ENCODE measurements at regions not wholly inside any gene's neighbourhood (a gene's known extent, or its start where the extent isn't known, plus 50 kb on each side); places are given as distances from the start of the nearest gene placed in this dataset.

DNA sequence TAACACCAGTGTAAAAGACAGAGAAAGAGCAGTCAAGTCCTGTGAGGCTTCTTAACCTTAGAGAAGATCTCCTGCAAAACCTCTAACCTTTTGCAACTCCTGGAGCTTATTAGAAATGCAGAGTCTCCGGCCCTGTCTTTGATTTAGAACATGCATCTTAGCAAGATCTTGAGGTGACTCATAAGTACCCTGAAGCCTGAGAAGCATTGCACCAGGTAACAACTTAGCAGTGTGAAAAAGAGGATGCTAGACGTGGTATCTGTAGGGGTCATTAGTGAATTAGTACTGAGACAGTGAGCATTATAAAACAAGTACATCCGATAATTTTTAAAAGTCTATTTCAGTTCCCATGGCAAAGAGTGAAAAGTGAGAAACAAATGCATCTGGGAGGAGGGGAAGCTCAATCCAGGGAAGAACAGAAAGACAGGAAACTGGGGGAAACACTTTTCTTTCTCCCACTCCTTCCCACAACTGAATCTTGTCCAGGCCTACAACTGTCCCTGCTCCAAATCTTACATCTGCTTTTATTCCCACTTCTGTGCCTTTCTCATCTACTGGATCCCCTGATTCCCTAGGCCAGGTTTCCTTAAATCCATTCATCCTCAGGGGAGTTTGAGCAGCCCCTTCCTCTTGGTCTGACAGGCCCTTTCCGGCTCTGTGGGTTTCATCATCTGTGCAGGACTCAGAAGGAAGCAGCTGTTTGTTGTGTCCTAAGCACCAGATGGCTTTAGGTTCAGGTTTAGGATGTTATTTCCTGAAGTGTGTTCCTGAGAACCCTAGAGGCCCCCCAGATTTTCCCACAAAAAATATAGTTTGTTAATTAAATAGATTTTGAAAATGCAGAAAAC, 128.1 kb upstream of the IL12A start:
- no peak for DNase-seq (ENCODE audit: low spot score)
- Histone ChIP-seq H3K9ac (ENCODE audit: low read depth, low read length, poor library complexity) (no peak overlapping the region), H3K36me3 (replicated peaks in 1 of 2; ENCODE audit: control insufficient read depth in 2 of 2, insufficient read depth in 2 of 2, low read length in 2 of 2) (no peaks in the 10 kb centered on the region), H3K4me1 (ENCODE audit: control insufficient read depth in 2 of 2, insufficient read depth in 1 of 2, low read depth in 1 of 2, low read length in 2 of 2) (peaks cover 23 to 30% of the 10 kb centered on the region in 2 donors), H2BK15ac (ENCODE audit: low read length) (no peak overlapping the region), H3K9me3 (replicated peaks in 1 of 2; ENCODE audit: control insufficient read depth in 2 of 2, insufficient read depth in 1 of 2, low read depth in 1 of 2, low read length in 2 of 2) (no peaks in the 10 kb centered on the region), H2AK5ac (ENCODE audit: low read depth, low read length) (no peak overlapping the region), H3K79me1 (ENCODE audit: low read depth, low read length) (no peaks in the 10 kb centered on the region), H3K27ac (replicated peaks; ENCODE audit: low read length) (no peak overlapping the region), H4K8ac (ENCODE audit: low read depth, low read length) (no peak overlapping the region), H4K91ac (ENCODE audit: low read depth, low read length, poor library complexity) (no peak overlapping the region), H2AFZ (ENCODE audit: low read length) (no peak overlapping the region), H2BK120ac (ENCODE audit: low read depth, low read length) (no peak overlapping the region), H3K14ac (ENCODE audit: low read length) (no peak overlapping the region), H3K4me2 (ENCODE audit: insufficient read depth, low read length, poor library complexity, severe bottlenecking) (no peak overlapping the region), H3K18ac (ENCODE audit: low read length) (no peak overlapping the region), H2BK5ac (ENCODE audit: low read length) (no peak overlapping the region), H3K4me3 (ENCODE audit: low read length in 2 of 2) (no peak overlapping the region), H3K23ac (ENCODE audit: low read depth, low read length, poor library complexity) (no peak overlapping the region), H3K27me3 (ENCODE audit: control insufficient read depth in 3 of 3, insufficient read depth in 3 of 3, low read depth in 1 of 3, low read length in 3 of 3) (no peaks in the 10 kb centered on the region), H2BK12ac (ENCODE audit: low read length) (no peak overlapping the region), H3K4ac (ENCODE audit: low read length) (no peak overlapping the region)
- WGBS, 2 donors (ENCODE audit: extremely low coverage in 2 of 2, insufficient read length in 2 of 2, insufficient replicate concordance in 1 of 2) = no CpG with 5 or more reads among the region's 4 CpGs

DNA sequence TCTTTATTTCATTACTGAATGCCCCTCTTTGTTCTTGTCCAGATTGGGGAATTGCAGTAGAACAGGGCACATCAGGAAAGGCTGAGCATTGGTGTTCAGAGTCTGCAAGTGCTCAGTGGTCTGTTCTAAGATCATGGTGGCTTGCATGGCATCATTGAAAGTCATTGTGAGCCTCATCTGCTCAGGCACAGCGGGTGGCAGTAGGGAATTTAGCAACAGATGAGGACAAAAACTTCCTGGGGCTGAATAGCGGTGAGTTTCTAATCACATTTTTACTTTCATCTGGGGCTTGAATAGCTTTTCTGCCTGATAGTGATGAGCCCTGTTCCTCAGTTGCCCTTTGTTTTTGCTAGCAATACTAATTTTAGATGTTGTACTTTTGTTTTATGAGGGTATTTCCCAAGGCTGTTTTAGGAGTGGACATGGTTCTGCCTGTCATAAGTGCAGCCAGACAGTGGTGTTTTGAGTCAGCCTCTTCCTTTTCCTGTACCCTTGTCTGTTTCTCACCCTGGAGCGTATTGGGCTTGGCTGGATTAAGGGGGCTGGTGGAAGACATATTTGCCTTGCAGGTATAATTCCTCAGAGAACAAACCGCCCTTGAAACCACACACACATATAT, 127.2 kb upstream of the IL12A start:
- H2AFZ ChIP-seq (ENCODE audit: low read length) = no peak overlapping the region
- no peaks in the 10 kb centered on the region for H3K9me3 ChIP-seq (replicated peaks in 1 of 2; ENCODE audit: control insufficient read depth in 2 of 2, insufficient read depth in 1 of 2, low read depth in 1 of 2, low read length in 2 of 2)
- H2BK120ac ChIP-seq (ENCODE audit: low read depth, low read length) = no peak overlapping the region
- no peak overlapping the region for H3K14ac ChIP-seq (ENCODE audit: low read length)
- no peak overlapping the region for H3K27ac ChIP-seq (replicated peaks; ENCODE audit: low read length)
- H3K4ac ChIP-seq (ENCODE audit: low read length) = no peak overlapping the region
- H3K4me2 ChIP-seq (ENCODE audit: insufficient read depth, low read length, poor library complexity, severe bottlenecking) = no peak overlapping the region
- H3K23ac ChIP-seq (ENCODE audit: low read depth, low read length, poor library complexity) = no peak overlapping the region
- no peak overlapping the region for H2BK5ac ChIP-seq (ENCODE audit: low read length)
- no peak for DNase-seq (ENCODE audit: low spot score)
- H3K18ac ChIP-seq (ENCODE audit: low read length) = no peak overlapping the region
- H3K27me3 ChIP-seq (ENCODE audit: control insufficient read depth in 3 of 3, insufficient read depth in 3 of 3, low read depth in 1 of 3, low read length in 3 of 3) = no peaks in the 10 kb centered on the region
- no peak overlapping the region for H4K8ac ChIP-seq (ENCODE audit: low read depth, low read length)
- H4K91ac ChIP-seq (ENCODE audit: low read depth, low read length, poor library complexity) = no peak overlapping the region
- peaks cover 15 to 25% of the 10 kb centered on the region in 2 donors for H3K4me1 ChIP-seq (ENCODE audit: control insufficient read depth in 2 of 2, insufficient read depth in 1 of 2, low read depth in 1 of 2, low read length in 2 of 2)
- H3K36me3 ChIP-seq (replicated peaks in 1 of 2; ENCODE audit: control insufficient read depth in 2 of 2, insufficient read depth in 2 of 2, low read length in 2 of 2) = peaks cover 0 to 3% of the 10 kb centered on the region in 2 donors
- no peaks in the 10 kb centered on the region for H3K79me1 ChIP-seq (ENCODE audit: low read depth, low read length)
- H3K4me3 ChIP-seq (ENCODE audit: low read length in 2 of 2) = no peak overlapping the region
- no peak overlapping the region for H3K9ac ChIP-seq (ENCODE audit: low read depth, low read length, poor library complexity)
- no peak overlapping the region for H2BK15ac ChIP-seq (ENCODE audit: low read length)
- no peak overlapping the region for H2AK5ac ChIP-seq (ENCODE audit: low read depth, low read length)
- no peak overlapping the region for H2BK12ac ChIP-seq (ENCODE audit: low read length)
- no CpG with 5 or more reads among the region's 4 CpGs for WGBS, 2 donors (ENCODE audit: extremely low coverage in 2 of 2, insufficient read length in 2 of 2, insufficient replicate concordance in 1 of 2)

DNA sequence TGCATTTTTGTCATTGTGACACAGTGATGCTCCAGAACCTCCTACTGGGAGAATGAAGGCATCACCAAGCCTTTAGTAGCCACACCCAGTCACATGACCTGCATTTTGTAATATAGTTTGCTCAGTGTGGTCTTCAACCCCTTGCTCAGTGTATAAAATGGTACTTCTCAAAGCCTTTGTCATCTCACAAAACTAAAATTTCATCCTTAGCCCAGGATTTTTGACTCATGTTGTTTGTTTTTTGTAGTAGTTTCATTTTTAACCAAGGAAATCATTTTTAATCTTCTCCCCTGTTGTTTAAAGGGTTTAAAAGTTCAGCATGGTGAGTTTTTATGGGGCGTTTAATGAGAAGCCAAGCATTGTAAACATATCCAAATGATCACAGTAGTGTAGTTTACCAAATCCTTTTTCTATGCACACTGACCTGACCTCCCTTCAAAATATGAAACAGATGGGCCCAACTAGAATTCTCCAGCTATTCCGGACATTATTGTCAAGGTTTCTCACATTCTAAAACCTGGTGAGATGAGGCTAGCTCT, 123.5 kb upstream of the IL12A start:
- WGBS, 2 donors (ENCODE audit: extremely low coverage in 2 of 2, insufficient read length in 2 of 2, insufficient replicate concordance in 1 of 2) = no CpG with 5 or more reads among the region's 2 CpGs
- no peak overlapping the region for H3K4ac ChIP-seq (ENCODE audit: low read length)
- H3K27me3 ChIP-seq (ENCODE audit: control insufficient read depth in 3 of 3, insufficient read depth in 3 of 3, low read depth in 1 of 3, low read length in 3 of 3) = no peaks in the 10 kb centered on the region
- no peak overlapping the region for H2BK120ac ChIP-seq (ENCODE audit: low read depth, low read length)
- no peak for DNase-seq (ENCODE audit: low spot score)
- no peak overlapping the region for H3K14ac ChIP-seq (ENCODE audit: low read length)
- H3K4me1 ChIP-seq (ENCODE audit: control insufficient read depth in 2 of 2, insufficient read depth in 1 of 2, low read depth in 1 of 2, low read length in 2 of 2) = peaks cover 5 to 14% of the 10 kb centered on the region in 2 donors
- no peak overlapping the region for H2AFZ ChIP-seq (ENCODE audit: low read length)
- H3K18ac ChIP-seq (ENCODE audit: low read length) = no peak overlapping the region
- no peak overlapping the region for H4K8ac ChIP-seq (ENCODE audit: low read depth, low read length)
- no peak overlapping the region for H2AK5ac ChIP-seq (ENCODE audit: low read depth, low read length)
- H3K36me3 ChIP-seq (replicated peaks in 1 of 2; ENCODE audit: control insufficient read depth in 2 of 2, insufficient read depth in 2 of 2, low read length in 2 of 2) = peaks cover 6 to 11% of the 10 kb centered on the region in 2 donors
- no peak overlapping the region for H4K91ac ChIP-seq (ENCODE audit: low read depth, low read length, poor library complexity)
- no peaks in the 10 kb centered on the region for H3K79me1 ChIP-seq (ENCODE audit: low read depth, low read length)
- no peak overlapping the region for H3K23ac ChIP-seq (ENCODE audit: low read depth, low read length, poor library complexity)
- no peak overlapping the region for H3K27ac ChIP-seq (replicated peaks; ENCODE audit: low read length)
- H3K4me3 ChIP-seq (ENCODE audit: low read length in 2 of 2) = no peak overlapping the region
- no peak overlapping the region for H3K9ac ChIP-seq (ENCODE audit: low read depth, low read length, poor library complexity)
- H3K4me2 ChIP-seq (ENCODE audit: insufficient read depth, low read length, poor library complexity, severe bottlenecking) = no peak overlapping the region
- no peak overlapping the region for H2BK5ac ChIP-seq (ENCODE audit: low read length)
- H3K9me3 ChIP-seq (replicated peaks in 1 of 2; ENCODE audit: control insufficient read depth in 2 of 2, insufficient read depth in 1 of 2, low read depth in 1 of 2, low read length in 2 of 2) = no peaks in the 10 kb centered on the region
- H2BK15ac ChIP-seq (ENCODE audit: low read length) = no peak overlapping the region
- no peak overlapping the region for H2BK12ac ChIP-seq (ENCODE audit: low read length)

DNA sequence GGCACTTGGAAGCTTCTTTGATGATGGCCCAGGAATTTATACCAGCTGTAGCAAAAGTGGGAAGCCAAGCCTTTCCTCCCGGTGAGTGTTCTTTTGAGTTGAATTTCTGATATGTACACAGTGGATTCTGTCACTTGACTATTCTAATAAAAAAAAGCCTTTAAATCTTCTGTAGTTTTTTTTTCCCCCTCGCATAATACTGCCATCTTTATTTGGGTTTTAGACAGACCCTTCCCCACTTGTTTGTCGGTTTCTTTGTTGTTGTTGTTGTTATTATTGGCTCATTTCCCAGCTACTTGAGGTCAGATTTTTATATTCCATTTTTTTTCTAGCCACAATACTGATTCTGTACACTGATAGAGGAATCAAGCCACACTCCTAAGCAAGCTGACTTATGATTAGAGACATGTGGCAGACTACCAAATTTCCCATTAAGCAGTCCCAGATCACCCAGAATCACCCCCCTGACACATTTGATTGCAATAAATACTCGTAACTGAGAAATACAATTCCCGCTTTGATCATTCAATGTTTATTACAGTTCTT, 122.4 kb upstream of the IL12A start:
- Histone ChIP-seq H2BK12ac (ENCODE audit: low read length) (no peak overlapping the region), H3K79me1 (ENCODE audit: low read depth, low read length) (no peaks in the 10 kb centered on the region), H3K36me3 (replicated peaks in 1 of 2; ENCODE audit: control insufficient read depth in 2 of 2, insufficient read depth in 2 of 2, low read length in 2 of 2) (peaks cover 6 to 11% of the 10 kb centered on the region in 2 donors), H2BK120ac (ENCODE audit: low read depth, low read length) (no peak overlapping the region), H3K4me1 (ENCODE audit: control insufficient read depth in 2 of 2, insufficient read depth in 1 of 2, low read depth in 1 of 2, low read length in 2 of 2) (peaks cover 0 to 4% of the 10 kb centered on the region in 2 donors), H3K18ac (ENCODE audit: low read length) (no peak overlapping the region), H3K4me2 (ENCODE audit: insufficient read depth, low read length, poor library complexity, severe bottlenecking) (no peak overlapping the region), H4K8ac (ENCODE audit: low read depth, low read length) (no peak overlapping the region), H3K23ac (ENCODE audit: low read depth, low read length, poor library complexity) (no peak overlapping the region), H2BK5ac (ENCODE audit: low read length) (no peak overlapping the region), H4K91ac (ENCODE audit: low read depth, low read length, poor library complexity) (no peak overlapping the region), H3K27me3 (ENCODE audit: control insufficient read depth in 3 of 3, insufficient read depth in 3 of 3, low read depth in 1 of 3, low read length in 3 of 3) (no peaks in the 10 kb centered on the region), H2AFZ (ENCODE audit: low read length) (no peak overlapping the region), H3K9me3 (replicated peaks in 1 of 2; ENCODE audit: control insufficient read depth in 2 of 2, insufficient read depth in 1 of 2, low read depth in 1 of 2, low read length in 2 of 2) (no peaks in the 10 kb centered on the region), H2AK5ac (ENCODE audit: low read depth, low read length) (no peak overlapping the region), H3K4me3 (ENCODE audit: low read length in 2 of 2) (no peak overlapping the region), H2BK15ac (ENCODE audit: low read length) (no peak overlapping the region), H3K14ac (ENCODE audit: low read length) (no peak overlapping the region), H3K27ac (replicated peaks; ENCODE audit: low read length) (no peak overlapping the region), H3K4ac (ENCODE audit: low read length) (no peak overlapping the region), H3K9ac (ENCODE audit: low read depth, low read length, poor library complexity) (no peak overlapping the region)
- DNase-seq (ENCODE audit: low spot score) = no peak
- no CpG with 5 or more reads among the region's 5 CpGs for WGBS, 2 donors (ENCODE audit: extremely low coverage in 2 of 2, insufficient read length in 2 of 2, insufficient replicate concordance in 1 of 2)

All from neuronal stem cell (in vitro differentiated cells).